ENCODE measurements at regions not wholly inside any gene's neighbourhood (a gene's known extent, or its start where the extent isn't known, plus 50 kb on each side); places are given as distances from the start of the nearest gene placed in this dataset.

- Histone ChIP-seq H3K18ac (ENCODE audit: insufficient read length, low read depth, low read length) (no peak overlapping the region), H2BK20ac (ENCODE audit: low read depth, low read length, poor library complexity, severe bottlenecking) (no peak overlapping the region), H3K27ac (ENCODE audit: insufficient read length, low read depth, low read length) (no peak overlapping the region), H3K4me2 (ENCODE audit: insufficient read depth, insufficient read length, low read length) (no peak overlapping the region), H3K4me1 (ENCODE audit: insufficient read depth, low read length) (no peaks in the 10 kb centered on the region), H3K56ac (ENCODE audit: insufficient read length, low read depth, low read length) (no peak overlapping the region), H3K79me2 (ENCODE audit: insufficient read depth, low read length) (no peaks in the 10 kb centered on the region), H3K23ac (ENCODE audit: insufficient read length, low read depth, low read length) (no peak overlapping the region), H2AK5ac (ENCODE audit: insufficient read length, low read length) (no peak overlapping the region), H3K4ac (ENCODE audit: low read depth, low read length) (no peak overlapping the region), H2AFZ (ENCODE audit: low read length) (no peak overlapping the region), H3K23me2 (ENCODE audit: insufficient read length, low read depth, low read length, poor library complexity, severe bottlenecking) (no peaks in the 10 kb centered on the region), H3K9ac (ENCODE audit: extremely low read depth, insufficient read length, low read length) (no peak overlapping the region), H2BK12ac (ENCODE audit: insufficient read length, low read depth, low read length) (no peak overlapping the region), H2BK15ac (ENCODE audit: low read depth, low read length) (no peak overlapping the region), H2BK120ac (ENCODE audit: low read depth, low read length, poor library complexity, severe bottlenecking) (no peak overlapping the region), H2BK5ac (ENCODE audit: insufficient read length, low read length) (no peak overlapping the region), H3K27me3 (ENCODE audit: insufficient read depth, low read length) (no peaks in the 10 kb centered on the region), H4K91ac (ENCODE audit: insufficient read length, low read depth, low read length) (no peak overlapping the region), H3K14ac (ENCODE audit: insufficient read depth, low read length) (no peak overlapping the region), H4K5ac (ENCODE audit: insufficient read length, low read depth, low read length) (no peak overlapping the region), H3T11ph (ENCODE audit: low read length) (no peak overlapping the region), H4K20me1 (ENCODE audit: control insufficient read depth, insufficient read depth, insufficient read length) (no peaks in the 10 kb centered on the region), H4K8ac (replicated peaks; ENCODE audit: insufficient read length, low read depth, low read length) (no peak overlapping the region), H3K9me3 (ENCODE audit: control insufficient read depth, low read depth, low read length) (no peaks in the 10 kb centered on the region), H3K79me1 (ENCODE audit: insufficient read depth, low read depth, low read length, poor library complexity, severe bottlenecking) (no peaks in the 10 kb centered on the region)
- no peak for TF ChIP-seq CTCF (conservative IDR thresholded peaks at IDR 0.05)
- Mint-ChIP-seq H3K4me3 (no peak overlapping the region), H3K36me3 (ENCODE audit: insufficient read depth in 1 of 3, low read depth in 3 of 3) (no peaks in the 10 kb centered on the region), H3K27me3 (ENCODE audit: low read depth) (no peaks in the 10 kb centered on the region), H3K4me1 (no peaks in the 10 kb centered on the region), H3K9me3 (no peaks in the 10 kb centered on the region), H3K27ac (no peak overlapping the region)
- no CpG with 5 or more reads among the region's 3 CpGs for WGBS (ENCODE audit: extremely low coverage, insufficient read length, low lambda C conversion rate)
- DNase-seq = no peak
These were observed 431.7 kb upstream of the MAP3K7 start for GRCh38 chr6:91018586-91018985.

Data from H9 (cell line).